Prostate gland (tissue), 2 donors: ENCODE measurements at regions not wholly inside any gene's neighbourhood (a gene's known extent, or its start where the extent isn't known, plus 50 kb on each side); places are given as distances from the start of the nearest gene placed in this dataset.

Experiments used
- DNase-seq: peaks from one replicate; pipeline ENCODE4 v3.0.0-alpha.2; 2019; ENCODE audit warnings: low spot score
- H3K27ac ChIP-seq, 2 donors: fragments of 200-600 bp; sonication (generic); 2 replicates each; pipeline ENCODE4 v1.5.1; 2017 to 2019
- H3K27me3 ChIP-seq: fragments of 200-600 bp; sonication (generic); replicated peaks from 2 replicates; pipeline ENCODE4 v1.5.1; 2019; ENCODE audit not compliant: insufficient read depth
- H3K36me3 ChIP-seq, 2 donors: fragments of 200-600 bp; sonication (generic); 1 replicate in 1 of 2; 2 replicates in 1 of 2; pipeline versions ENCODE4 v1.5.1 to v1.8.1; 2017 to 2019
- H3K4me1 ChIP-seq: fragments of 200-600 bp; sonication (generic); replicated peaks from 2 replicates; pipeline ENCODE4 v1.5.1; 2019
- H3K4me3 ChIP-seq, 2 donors: fragments of 200-600 bp; sonication (generic); 2 replicates each; pipeline ENCODE4 v1.5.1; 2017 to 2019
- H3K9me3 ChIP-seq: fragments of 200-600 bp; sonication (generic); 2 replicates; pipeline ENCODE4 v1.5.1; 2017
- CTCF ChIP-seq, 4 experiments: fragments of 200-600 bp in 2 of 4; fragments of 450-650 bp in 2 of 4; sonication (generic) in 2 of 4; IDR thresholded peaks; 1 replicate in 3 of 4; 2 replicates in 1 of 4; pipeline ENCODE4 v1.5.1; 2016 to 2019; ENCODE audit warnings: antibody characterized with exemption in 4 of 4, mild to moderate bottlenecking in 2 of 4, moderate library complexity in 2 of 4
- POLR2A ChIP-seq: fragments of 450-650 bp; IDR thresholded peaks from one replicate; pipeline ENCODE4 v1.6.1; 2016; ENCODE audit warnings: antibody characterized with exemption, mild to moderate bottlenecking
- POLR2AphosphoS5 ChIP-seq: sonication (generic); formaldehyde crosslinking; IDR thresholded peaks from one replicate; pipeline ENCODE4 v1.6.1; 2017; ENCODE audit warnings: antibody characterized with exemption
- WGBS: methylation state at CpG from one replicate; pipeline ENCODE4 v1.1.5; 2018; 5-methylcytosine and 5-hydroxymethylcytosine counted together
- intact Hi-C: fragments of 100-400 bp; cut with DNase I; formaldehyde crosslinking; loops from one replicate; pipeline ENCODE4 v1.14.2; 2022

GRCh38 chr2:145100301-145100700, 580.4 kb upstream of the ZEB2 start:
- DNase-seq, result no peak
- Histone ChIP-seq H3K27ac (no peak overlapping the region), H3K9me3 (no peaks in the 10 kb centered on the region), H3K4me3 (no peak overlapping the region), H3K27me3 (no peaks in the 10 kb centered on the region), H3K4me1 (no peaks in the 10 kb centered on the region), H3K36me3 (no peaks in the 10 kb centered on the region)
- intact Hi-C loops, result no loop called here
- 96% methylated on average over 1 of the region's 1 CpG for WGBS
- TF ChIP-seq POLR2A (no peak), CTCF (IDR thresholded peaks at IDR 0.05) (no peak), POLR2AphosphoS5 (no peak)

- DNase-seq, result no peak
- Histone ChIP-seq H3K27ac (no peak overlapping the region), H3K9me3 (no peaks in the 10 kb centered on the region)
These were observed 576.7 kb upstream of the ZEB2 start for GRCh38 chr2:145096582-145096981.

GRCh38 chr2:145095641-145096435, 575.9 kb upstream of the ZEB2 start:
- no peaks in the 10 kb centered on the region for H3K36me3 ChIP-seq
- WGBS, result 68% methylated on average over 3 of the region's 3 CpGs
- H3K9me3 ChIP-seq, result no peaks in the 10 kb centered on the region
- H3K4me3 ChIP-seq, result no peak overlapping the region
- H3K27ac ChIP-seq, result no peak overlapping the region
- H3K27me3 ChIP-seq, result no peaks in the 10 kb centered on the region
- intact Hi-C loops, result no loop called here
- no peak for DNase-seq
- H3K4me1 ChIP-seq, result no peaks in the 10 kb centered on the region
- TF ChIP-seq POLR2A (no peak), CTCF (IDR thresholded peaks at IDR 0.05) (no peak), POLR2AphosphoS5 (no peak)

More at GRCh38 chr2:145096582-145096981, 576.7 kb upstream of the ZEB2 start:
- TF ChIP-seq POLR2A (no peak), CTCF (IDR thresholded peaks at IDR 0.05) (no peak), POLR2AphosphoS5 (no peak)
- H3K36me3 ChIP-seq, result no peaks in the 10 kb centered on the region
- intact Hi-C loops, result no loop called here
- H3K27me3 ChIP-seq, result no peaks in the 10 kb centered on the region
- H3K4me3 ChIP-seq, result no peak overlapping the region
- H3K4me1 ChIP-seq, result no peaks in the 10 kb centered on the region

GRCh38 chr2:145094370-145094769, 574.5 kb upstream of the ZEB2 start:
- no peaks in the 10 kb centered on the region for H3K9me3 ChIP-seq
- no peak for TF ChIP-seq POLR2A
- TF ChIP-seq CTCF (IDR thresholded peaks at IDR 0.05), result no peak
- TF ChIP-seq POLR2AphosphoS5, result no peak
- H3K4me1 ChIP-seq, result no peaks in the 10 kb centered on the region
- intact Hi-C loops, result no loop called here
- H3K36me3 ChIP-seq, result no peaks in the 10 kb centered on the region
- no peak overlapping the region for H3K27ac ChIP-seq
- no peak for DNase-seq
- no peaks in the 10 kb centered on the region for H3K27me3 ChIP-seq
- H3K4me3 ChIP-seq, result no peak overlapping the region

- Histone ChIP-seq H3K4me3 (no peak overlapping the region), H3K27ac (no peak overlapping the region), H3K4me1 (no peaks in the 10 kb centered on the region), H3K27me3 (no peaks in the 10 kb centered on the region), H3K9me3 (no peaks in the 10 kb centered on the region), H3K36me3 (no peaks in the 10 kb centered on the region)
- intact Hi-C loops, result no loop called here
- DNase-seq, result no peak
- TF ChIP-seq POLR2AphosphoS5 (no peak), CTCF (IDR thresholded peaks at IDR 0.05) (no peak), POLR2A (no peak)
These were observed 572.0 kb upstream of the ZEB2 start for GRCh38 chr2:145091967-145092366.
